Activated T-helper 17 cell treated with anti-CD3 and anti-CD28 coated beads, Interleukin-2, amount 50 U/mL, for 72 hours (primary cell): ENCODE measurements at regions not wholly inside any gene's neighbourhood (a gene's known extent, or its start where the extent isn't known, plus 50 kb on each side); places are given as distances from the start of the nearest gene placed in this dataset.

Source experiments
- ATAC-seq: fragments of 150-1000 bp; cut with Tn5 transposase; replicated peaks from 2 replicates; pipeline ENCODE4 v1.10.0; 2021; ENCODE audit warnings: mild to moderate bottlenecking, moderate library complexity
- H3K27ac Mint-ChIP-seq: one replicate; pipeline ENCODE4 v1.8.0; 2022; ENCODE audit warnings: mixed read lengths
- H3K27me3 Mint-ChIP-seq: one replicate; pipeline ENCODE4 v1.8.0; 2022; ENCODE audit warnings: mixed read lengths
- H3K36me3 Mint-ChIP-seq: one replicate; pipeline ENCODE4 v1.8.0; 2022; ENCODE audit warnings: low read depth, mild to moderate bottlenecking, mixed read lengths
- H3K4me1 Mint-ChIP-seq: one replicate; pipeline ENCODE4 v1.8.0; 2022; ENCODE audit warnings: mixed read lengths
- H3K4me3 Mint-ChIP-seq: one replicate; pipeline ENCODE4 v1.8.0; 2022; ENCODE audit warnings: mild to moderate bottlenecking, mixed read lengths
- H3K9me3 Mint-ChIP-seq: one replicate; pipeline ENCODE4 v1.8.0; 2022; ENCODE audit warnings: mixed read lengths

GRCh38 chr7:68547181-68547580, 1051.1 kb upstream of the AUTS2 start:
- H3K4me1 Mint-ChIP-seq, result no peaks in the 10 kb centered on the region
- no peak for ATAC-seq
- peaks cover 3% of the 10 kb centered on the region for H3K27me3 Mint-ChIP-seq
- H3K4me3 Mint-ChIP-seq, result no peak overlapping the region
- peaks cover 12% of the 10 kb centered on the region for H3K9me3 Mint-ChIP-seq
- no peaks in the 10 kb centered on the region for H3K36me3 Mint-ChIP-seq
- H3K27ac Mint-ChIP-seq, result no peak overlapping the region

- no peaks in the 10 kb centered on the region for H3K36me3 Mint-ChIP-seq
- no peaks in the 10 kb centered on the region for H3K4me1 Mint-ChIP-seq
- peaks cover 3% of the 10 kb centered on the region for H3K27me3 Mint-ChIP-seq
- H3K27ac Mint-ChIP-seq, result no peak overlapping the region
- no peak for ATAC-seq
- no peak overlapping the region for H3K4me3 Mint-ChIP-seq
- peaks cover 11% of the 10 kb centered on the region for H3K9me3 Mint-ChIP-seq
Observed at GRCh38 chr7:68547799-68548198, 1050.5 kb upstream of the AUTS2 start.

- Mint-ChIP-seq H3K27me3 (peaks cover 3% of the 10 kb centered on the region), H3K9me3 (peaks cover 15% of the 10 kb centered on the region), H3K27ac (no peak overlapping the region), H3K4me1 (no peaks in the 10 kb centered on the region), H3K36me3 (no peaks in the 10 kb centered on the region), H3K4me3 (no peak overlapping the region)
- no peak for ATAC-seq
Observed at GRCh38 chr7:68550027-68550426, 1048.2 kb upstream of the AUTS2 start.

- H3K4me1 Mint-ChIP-seq, result no peaks in the 10 kb centered on the region
- no peak for ATAC-seq
- peaks cover 3% of the 10 kb centered on the region for H3K27me3 Mint-ChIP-seq
- H3K27ac Mint-ChIP-seq, result no peak overlapping the region
- H3K36me3 Mint-ChIP-seq, result no peaks in the 10 kb centered on the region
- no peak overlapping the region for H3K4me3 Mint-ChIP-seq
- H3K9me3 Mint-ChIP-seq, result peaks cover 14% of the 10 kb centered on the region
Observed at GRCh38 chr7:68550635-68551034, 1047.6 kb upstream of the AUTS2 start.

GRCh38 chr7:68556537-68556936, 1041.7 kb upstream of the AUTS2 start:
- H3K27me3 Mint-ChIP-seq, result no peaks in the 10 kb centered on the region
- no peak overlapping the region for H3K4me3 Mint-ChIP-seq
- no peaks in the 10 kb centered on the region for H3K36me3 Mint-ChIP-seq
- H3K4me1 Mint-ChIP-seq, result no peaks in the 10 kb centered on the region
- H3K27ac Mint-ChIP-seq, result no peak overlapping the region
- no peak for ATAC-seq
- peaks cover 7% of the 10 kb centered on the region for H3K9me3 Mint-ChIP-seq

GRCh38 chr7:68559518-68559917, 1038.8 kb upstream of the AUTS2 start:
- H3K4me3 Mint-ChIP-seq, result no peak overlapping the region
- ATAC-seq, result no peak
- no peaks in the 10 kb centered on the region for H3K4me1 Mint-ChIP-seq
- no peaks in the 10 kb centered on the region for H3K27me3 Mint-ChIP-seq
- H3K36me3 Mint-ChIP-seq, result no peaks in the 10 kb centered on the region
- H3K9me3 Mint-ChIP-seq, result peaks cover 7% of the 10 kb centered on the region
- H3K27ac Mint-ChIP-seq, result no peak overlapping the region

- H3K36me3 Mint-ChIP-seq, result no peaks in the 10 kb centered on the region
- H3K4me3 Mint-ChIP-seq, result no peak overlapping the region
- peaks cover 4% of the 10 kb centered on the region for H3K9me3 Mint-ChIP-seq
- no peaks in the 10 kb centered on the region for H3K4me1 Mint-ChIP-seq
- no peak overlapping the region for H3K27ac Mint-ChIP-seq
- no peak for ATAC-seq
- H3K27me3 Mint-ChIP-seq, result no peaks in the 10 kb centered on the region
Observed at GRCh38 chr7:68562323-68562899, 1035.9 kb upstream of the AUTS2 start.

GRCh38 chr7:68564306-68565135, 1033.8 kb upstream of the AUTS2 start:
- no peaks in the 10 kb centered on the region for H3K36me3 Mint-ChIP-seq
- H3K27me3 Mint-ChIP-seq, result no peaks in the 10 kb centered on the region
- no peak overlapping the region for H3K4me3 Mint-ChIP-seq
- ATAC-seq, result no peak
- H3K4me1 Mint-ChIP-seq, result no peaks in the 10 kb centered on the region
- H3K27ac Mint-ChIP-seq, result no peak overlapping the region
- peaks cover 4% of the 10 kb centered on the region for H3K9me3 Mint-ChIP-seq

- H3K27me3 Mint-ChIP-seq, result no peaks in the 10 kb centered on the region
- H3K9me3 Mint-ChIP-seq, result no peaks in the 10 kb centered on the region
- no peak overlapping the region for H3K27ac Mint-ChIP-seq
- no peaks in the 10 kb centered on the region for H3K4me1 Mint-ChIP-seq
- no peaks in the 10 kb centered on the region for H3K36me3 Mint-ChIP-seq
- no peak for ATAC-seq
- H3K4me3 Mint-ChIP-seq, result no peak overlapping the region
Observed at GRCh38 chr7:68571286-68571685, 1027.0 kb upstream of the AUTS2 start.

- no peaks in the 10 kb centered on the region for H3K9me3 Mint-ChIP-seq
- ATAC-seq, result no peak
Observed at GRCh38 chr7:68573271-68574005, 1024.8 kb upstream of the AUTS2 start.

GRCh38 chr7:68576366-68576765, 1021.9 kb upstream of the AUTS2 start:
- Mint-ChIP-seq H3K4me1 (no peaks in the 10 kb centered on the region), H3K36me3 (no peaks in the 10 kb centered on the region), H3K9me3 (peaks cover 13% of the 10 kb centered on the region), H3K27me3 (no peaks in the 10 kb centered on the region), H3K4me3 (no peak overlapping the region), H3K27ac (no peak overlapping the region)
- ATAC-seq, result no peak

More at GRCh38 chr7:68573271-68574005, 1024.8 kb upstream of the AUTS2 start:
- Mint-ChIP-seq H3K27ac (no peak overlapping the region), H3K27me3 (no peaks in the 10 kb centered on the region), H3K4me1 (no peaks in the 10 kb centered on the region), H3K36me3 (no peaks in the 10 kb centered on the region), H3K4me3 (no peak overlapping the region)

GRCh38 chr7:68581417-68581816, 1016.9 kb upstream of the AUTS2 start:
- peaks cover 23% of the 10 kb centered on the region for H3K9me3 Mint-ChIP-seq
- no peaks in the 10 kb centered on the region for H3K4me1 Mint-ChIP-seq
- H3K27me3 Mint-ChIP-seq, result no peaks in the 10 kb centered on the region
- H3K36me3 Mint-ChIP-seq, result no peaks in the 10 kb centered on the region
- H3K4me3 Mint-ChIP-seq, result no peak overlapping the region
- no peak overlapping the region for H3K27ac Mint-ChIP-seq
- no peak for ATAC-seq

GRCh38 chr7:68587599-68587998, 1010.7 kb upstream of the AUTS2 start:
- no peaks in the 10 kb centered on the region for H3K4me1 Mint-ChIP-seq
- no peak overlapping the region for H3K4me3 Mint-ChIP-seq
- no peak overlapping the region for H3K27ac Mint-ChIP-seq
- no peak for ATAC-seq
- peaks cover 7% of the 10 kb centered on the region for H3K9me3 Mint-ChIP-seq
- H3K27me3 Mint-ChIP-seq, result no peaks in the 10 kb centered on the region
- H3K36me3 Mint-ChIP-seq, result no peaks in the 10 kb centered on the region

GRCh38 chr7:68601826-68602225, 996.4 kb upstream of the AUTS2 start:
- Mint-ChIP-seq H3K9me3 (peaks cover 7% of the 10 kb centered on the region), H3K4me3 (no peak overlapping the region), H3K27ac (no peak overlapping the region), H3K27me3 (no peaks in the 10 kb centered on the region), H3K36me3 (no peaks in the 10 kb centered on the region), H3K4me1 (no peaks in the 10 kb centered on the region)
- ATAC-seq, result no peak

- Mint-ChIP-seq H3K4me3 (no peak overlapping the region), H3K4me1 (no peaks in the 10 kb centered on the region), H3K9me3 (peaks cover 16% of the 10 kb centered on the region), H3K27ac (no peak overlapping the region), H3K27me3 (no peaks in the 10 kb centered on the region), H3K36me3 (no peaks in the 10 kb centered on the region)
- no peak for ATAC-seq
Observed at GRCh38 chr7:68604541-68604940, 993.7 kb upstream of the AUTS2 start.
